H9 (cell line): ENCODE measurements at regions not wholly inside any gene's neighbourhood (a gene's known extent, or its start where the extent isn't known, plus 50 kb on each side); places are given as distances from the start of the nearest gene placed in this dataset.

Source experiments
- DNase-seq: peaks from one replicate; pipeline ENCODE4 v3.0.0-alpha.2; 2017
- H2AFZ ChIP-seq: one replicate; pipeline ENCODE4 v1.6.1; 2013; ENCODE audit warnings: mild to moderate bottlenecking, low read length, control low read depth, moderate library complexity
- H2AK5ac ChIP-seq: 2 replicates; pipeline ENCODE4 v1.6.1; 2013; ENCODE audit warnings: low read length, control low read depth, mixed read lengths; ENCODE audit not compliant: insufficient read length
- H2BK120ac ChIP-seq: one replicate; pipeline ENCODE4 v1.6.1; 2013; ENCODE audit warnings: low read depth, mild to moderate bottlenecking, low read length, control low read depth, inconsistent platforms; ENCODE audit not compliant: poor library complexity, severe bottlenecking
- H2BK12ac ChIP-seq: 2 replicates; pipeline ENCODE4 v1.6.1; 2013; ENCODE audit warnings: low read length, control low read depth, mixed read lengths, low read depth; ENCODE audit not compliant: insufficient read length
- H2BK15ac ChIP-seq: 2 replicates; pipeline ENCODE4 v1.6.1; 2013; ENCODE audit warnings: low read depth, low read length, control low read depth
- H2BK20ac ChIP-seq: one replicate; pipeline ENCODE4 v1.6.1; 2013; ENCODE audit warnings: low read depth, mild to moderate bottlenecking, low read length, control low read depth, inconsistent platforms; ENCODE audit not compliant: poor library complexity, severe bottlenecking
- H2BK5ac ChIP-seq: 2 replicates; pipeline ENCODE4 v1.6.1; 2013; ENCODE audit warnings: low read length, control low read depth, mixed read lengths; ENCODE audit not compliant: insufficient read length
- H3K14ac ChIP-seq: 2 replicates; pipeline ENCODE4 v1.6.1; 2013; ENCODE audit warnings: low read length, control low read depth; ENCODE audit not compliant: insufficient read depth
- H3K18ac ChIP-seq: 2 replicates; pipeline ENCODE4 v1.6.1; 2013; ENCODE audit warnings: low read depth, mild to moderate bottlenecking, mixed read lengths, low read length, control low read depth; ENCODE audit not compliant: insufficient read length
- H3K23ac ChIP-seq: 2 replicates; pipeline ENCODE4 v1.6.1; 2013; ENCODE audit warnings: low read length, control low read depth, mixed read lengths, low read depth; ENCODE audit not compliant: insufficient read length
- H3K23me2 ChIP-seq: 2 replicates; pipeline ENCODE4 v1.6.1; 2013; ENCODE audit warnings: low read depth, mild to moderate bottlenecking, mixed read lengths, low read length, control low read depth; ENCODE audit not compliant: insufficient read length, poor library complexity, severe bottlenecking
- H3K27ac ChIP-seq: 2 replicates; pipeline ENCODE4 v1.5.1; 2013; ENCODE audit warnings: low read length, control low read depth, mixed read lengths, low read depth; ENCODE audit not compliant: insufficient read length
- H3K27me3 ChIP-seq: 2 replicates; pipeline ENCODE4 v1.6.1; 2013; ENCODE audit warnings: low read length, control low read depth, inconsistent platforms; ENCODE audit not compliant: insufficient read depth
- H3K4ac ChIP-seq: 2 replicates; pipeline ENCODE4 v1.6.1; 2013; ENCODE audit warnings: low read depth, mild to moderate bottlenecking, control low read depth, inconsistent platforms, low read length, moderate library complexity
- H3K4me1 ChIP-seq: 2 replicates; pipeline ENCODE4 v1.6.1; 2013; ENCODE audit warnings: low read length, control low read depth, inconsistent platforms; ENCODE audit not compliant: insufficient read depth
- H3K4me2 ChIP-seq: 2 replicates; pipeline ENCODE4 v1.6.1; 2013; ENCODE audit warnings: low read length, control low read depth, mixed read lengths; ENCODE audit not compliant: insufficient read length, insufficient read depth
- H3K56ac ChIP-seq: 2 replicates; pipeline ENCODE4 v1.6.1; 2013; ENCODE audit warnings: low read depth, mild to moderate bottlenecking, mixed read lengths, low read length, control low read depth; ENCODE audit not compliant: insufficient read length
- H3K79me1 ChIP-seq: 2 replicates; pipeline ENCODE4 v1.6.1; 2013; ENCODE audit warnings: low read depth, mild to moderate bottlenecking, moderate library complexity, low read length, control low read depth, inconsistent platforms; ENCODE audit not compliant: insufficient read depth, poor library complexity, severe bottlenecking
- H3K79me2 ChIP-seq: 2 replicates; pipeline ENCODE4 v1.6.1; 2013; ENCODE audit warnings: low read length, control low read depth, inconsistent platforms; ENCODE audit not compliant: insufficient read depth
- H3K9ac ChIP-seq: 2 replicates; pipeline ENCODE4 v1.6.1; 2013; ENCODE audit warnings: low read length, control low read depth, mixed read lengths; ENCODE audit not compliant: insufficient read length; ENCODE audit errors: extremely low read depth
- H3K9me3 ChIP-seq: one replicate; pipeline ENCODE4 v1.6.1; 2013; ENCODE audit warnings: low read depth, low read length, inconsistent platforms; ENCODE audit not compliant: control insufficient read depth
- H3T11ph ChIP-seq: one replicate; pipeline ENCODE4 v1.6.1; 2013; ENCODE audit warnings: mild to moderate bottlenecking, low read length, control low read depth, inconsistent platforms
- H4K20me1 ChIP-seq: one replicate; pipeline ENCODE4 v1.6.1; 2013; ENCODE audit not compliant: control insufficient read depth, insufficient read length, insufficient read depth
- H4K5ac ChIP-seq: 2 replicates; pipeline ENCODE4 v1.6.1; 2013; ENCODE audit warnings: low read depth, mild to moderate bottlenecking, mixed read lengths, low read length, control low read depth; ENCODE audit not compliant: insufficient read length
- H4K8ac ChIP-seq: replicated peaks from 2 replicates; pipeline ENCODE4 v1.6.1; 2013; ENCODE audit warnings: low read length, control low read depth, mixed read lengths, low read depth; ENCODE audit not compliant: insufficient read length
- H4K91ac ChIP-seq: 2 replicates; pipeline ENCODE4 v1.6.1; 2013; ENCODE audit warnings: low read depth, mild to moderate bottlenecking, moderate library complexity, mixed read lengths, low read length, control low read depth; ENCODE audit not compliant: insufficient read length
- H3K27ac Mint-ChIP-seq, 3 experiments: 2 replicates in 2 of 3; 3 replicates in 1 of 3; pipeline ENCODE4 v1.8.0; 2020 to 2021; ENCODE audit warnings: mixed read lengths in 3 of 3, mild to moderate bottlenecking in 1 of 3, moderate library complexity in 1 of 3
- H3K27me3 Mint-ChIP-seq: 2 replicates; pipeline ENCODE4 v1.8.0; 2021; ENCODE audit warnings: low read depth, mild to moderate bottlenecking, moderate library complexity, mixed read lengths
- H3K36me3 Mint-ChIP-seq, 3 experiments: 2 replicates in 2 of 3; 3 replicates in 1 of 3; pipeline ENCODE4 v1.8.0; 2020 to 2021; ENCODE audit warnings: low read depth in 3 of 3, mixed read lengths in 3 of 3; ENCODE audit not compliant: insufficient read depth in 1 of 3
- H3K4me1 Mint-ChIP-seq, 2 experiments: 2 replicates each; pipeline ENCODE4 v1.8.0; 2020; ENCODE audit warnings: mixed read lengths in 2 of 2
- H3K4me3 Mint-ChIP-seq, 2 experiments: 2 replicates in 1 of 2; 3 replicates in 1 of 2; pipeline ENCODE4 v1.8.0; 2020 to 2021; ENCODE audit warnings: mild to moderate bottlenecking in 2 of 2, mixed read lengths in 2 of 2, moderate library complexity in 1 of 2
- H3K9me3 Mint-ChIP-seq, 2 experiments: 2 replicates in 1 of 2; 3 replicates in 1 of 2; pipeline ENCODE4 v1.8.0; 2020; ENCODE audit warnings: mild to moderate bottlenecking in 2 of 2, mixed read lengths in 2 of 2, moderate library complexity in 1 of 2
- WGBS: extraction: QIAGEN DNeasy Blood & Tissue Kit; methylation state at CpG from one replicate; pipeline ENCODE4 v1.1.7; 2013; ENCODE audit warnings: missing lambda C conversion rate, low lambda C conversion rate, mixed read lengths; ENCODE audit not compliant: insufficient read length; ENCODE audit errors: extremely low coverage; 5-methylcytosine and 5-hydroxymethylcytosine counted together
- TF ChIP-seq, protein P1 (sequence below): fragments of 200-600 bp; sonication (generic); conservative IDR thresholded peaks from 3 replicates; pipeline ENCODE4 v1.8.0; 2021; ENCODE audit warnings: antibody characterized with exemption, mild to moderate bottlenecking

DNA sequence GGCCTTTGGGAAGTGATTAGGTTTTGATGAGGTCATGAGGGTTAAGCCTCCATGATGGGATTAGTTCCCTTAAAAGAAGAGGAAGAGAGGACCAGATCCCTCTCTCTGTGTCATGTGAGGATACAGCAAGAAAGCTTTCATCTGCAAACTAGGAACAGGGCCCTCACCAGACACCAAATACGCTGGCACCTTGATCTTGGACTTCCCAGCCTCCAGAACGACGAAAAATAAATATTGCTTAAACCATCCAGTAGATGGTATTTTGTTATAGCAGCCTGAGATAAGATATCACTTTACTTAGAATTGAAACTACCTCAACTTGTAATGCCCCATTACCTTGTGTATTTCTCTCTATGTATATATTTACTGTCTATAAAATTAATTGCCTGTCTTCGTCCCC lies 65.4 kb upstream of the NNAT start:
- Mint-ChIP-seq H3K4me1 (no peaks in the 10 kb centered on the region), H3K27ac (no peak overlapping the region), H3K27me3 (peaks cover 24% of the 10 kb centered on the region), H3K9me3 (peaks cover 11 to 13% of the 10 kb centered on the region in 2 experiments), H3K36me3 (no peaks in the 10 kb centered on the region; a peak in 1 of 7 replicates), H3K4me3 (no peak overlapping the region)
- Histone ChIP-seq H3K9ac (no peak overlapping the region), H2BK12ac (no peak overlapping the region), H2BK5ac (no peak overlapping the region), H3K4me1 (no peaks in the 10 kb centered on the region), H2BK120ac (no peak overlapping the region), H2AK5ac (no peak overlapping the region), H3K79me1 (no peaks in the 10 kb centered on the region), H3K23me2 (no peaks in the 10 kb centered on the region), H3K27me3 (no peaks in the 10 kb centered on the region), H3K18ac (no peak overlapping the region), H4K8ac (no peak overlapping the region), H3K14ac (no peak overlapping the region), H3K4me2 (no peak overlapping the region), H3T11ph (no peak overlapping the region), H3K79me2 (no peaks in the 10 kb centered on the region), H2AFZ (no peak overlapping the region), H3K23ac (no peak overlapping the region), H3K4ac (no peak overlapping the region), H4K5ac (no peak overlapping the region), H4K20me1 (no peaks in the 10 kb centered on the region), H2BK20ac (no peak overlapping the region), H3K9me3 (no peaks in the 10 kb centered on the region), H3K27ac (no peak overlapping the region), H4K91ac (no peak overlapping the region), H2BK15ac (no peak overlapping the region), H3K56ac (no peak overlapping the region)
- WGBS: no CpG with 5 or more reads among the region's 4 CpGs
- TF ChIP-seq, protein P1, sequence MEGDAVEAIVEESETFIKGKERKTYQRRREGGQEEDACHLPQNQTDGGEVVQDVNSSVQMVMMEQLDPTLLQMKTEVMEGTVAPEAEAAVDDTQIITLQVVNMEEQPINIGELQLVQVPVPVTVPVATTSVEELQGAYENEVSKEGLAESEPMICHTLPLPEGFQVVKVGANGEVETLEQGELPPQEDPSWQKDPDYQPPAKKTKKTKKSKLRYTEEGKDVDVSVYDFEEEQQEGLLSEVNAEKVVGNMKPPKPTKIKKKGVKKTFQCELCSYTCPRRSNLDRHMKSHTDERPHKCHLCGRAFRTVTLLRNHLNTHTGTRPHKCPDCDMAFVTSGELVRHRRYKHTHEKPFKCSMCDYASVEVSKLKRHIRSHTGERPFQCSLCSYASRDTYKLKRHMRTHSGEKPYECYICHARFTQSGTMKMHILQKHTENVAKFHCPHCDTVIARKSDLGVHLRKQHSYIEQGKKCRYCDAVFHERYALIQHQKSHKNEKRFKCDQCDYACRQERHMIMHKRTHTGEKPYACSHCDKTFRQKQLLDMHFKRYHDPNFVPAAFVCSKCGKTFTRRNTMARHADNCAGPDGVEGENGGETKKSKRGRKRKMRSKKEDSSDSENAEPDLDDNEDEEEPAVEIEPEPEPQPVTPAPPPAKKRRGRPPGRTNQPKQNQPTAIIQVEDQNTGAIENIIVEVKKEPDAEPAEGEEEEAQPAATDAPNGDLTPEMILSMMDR: no peak
- DNase-seq: no peak
